D721Med (cell line): ENCODE measurements at regions not wholly inside any gene's neighbourhood (a gene's known extent, or its start where the extent isn't known, plus 50 kb on each side); places are given as distances from the start of the nearest gene placed in this dataset.

ENCODE experiments used
- DNase-seq: peaks from one replicate; pipeline ENCODE4 v3.0.0; 2011; ENCODE audit warnings: low spot score; ENCODE audit not compliant: insufficient read length
- FAIRE-seq: peaks from 2 replicates; lab custom pipeline; 2011; peaks lifted over from hg19 to GRCh38; lab: Jason Lieb, UNC
- CTCF ChIP-seq: IDR thresholded peaks from 2 replicates; pipeline ENCODE4 v1.5.1; 2012; ENCODE audit warnings: mild to moderate bottlenecking, control low read depth; ENCODE audit not compliant: insufficient read depth; ENCODE audit errors: missing control alignments

GRCh38 chr6:88248709-88249321 is 82.7 kb upstream of the CNR1 start:
- DNase-seq: no peak
- TF ChIP-seq CTCF: no peak
- FAIRE-seq: peak; percentile 71

GRCh38 chr6:88246654-88247053 is 80.5 kb upstream of the CNR1 start:
- DNase-seq: no peak
- peak; percentile 84 for FAIRE-seq
- TF ChIP-seq CTCF: no peak

GRCh38 chr6:88244721-88245120 is 78.6 kb upstream of the CNR1 start:
- FAIRE-seq: peak; percentile 11
- TF ChIP-seq CTCF: no peak
- DNase-seq: no peak

- no peak for TF ChIP-seq CTCF
- DNase-seq (no peak), FAIRE-seq (no peak)
Observed at GRCh38 chr6:88238901-88239300, 72.8 kb upstream of the CNR1 start.

- no peak for DNase-seq
- FAIRE-seq: no peak
- peak; percentile 26 for TF ChIP-seq CTCF
Observed at GRCh38 chr6:88238065-88238464, 71.9 kb upstream of the CNR1 start.

- no peak for FAIRE-seq
- no peak for DNase-seq
- no peak for TF ChIP-seq CTCF
Observed at GRCh38 chr6:88236612-88237360, 70.6 kb upstream of the CNR1 start.

- FAIRE-seq (no peak), DNase-seq (no peak)
- no peak for TF ChIP-seq CTCF
Observed at GRCh38 chr6:88232753-88233152, 66.6 kb upstream of the CNR1 start.
